Fibroblast of lung (primary cell): ENCODE measurements at regions not wholly inside any gene's neighbourhood (a gene's known extent, or its start where the extent isn't known, plus 50 kb on each side); places are given as distances from the start of the nearest gene placed in this dataset.

Experiments
- EZH2 ChIP-seq: IDR thresholded peaks from 2 replicates; pipeline ENCODE4 v1.5.1; 2012; ENCODE audit warnings: low read length, control low read depth, mild to moderate bottlenecking; ENCODE audit errors: missing control alignments
- TF ChIP-seq, protein P1 (sequence below), 2 donors: IDR thresholded peaks in 1 of 2; conservative IDR thresholded peaks in 1 of 2; 1 replicate in 1 of 2; 2 replicates in 1 of 2; pipeline ENCODE4 v1.5.1; 2011 to 2012; ENCODE audit warnings: low read length in 2 of 2, control low read depth in 1 of 2, inconsistent platforms in 1 of 2, low read depth in 1 of 2, mild to moderate bottlenecking in 1 of 2

DNA sequence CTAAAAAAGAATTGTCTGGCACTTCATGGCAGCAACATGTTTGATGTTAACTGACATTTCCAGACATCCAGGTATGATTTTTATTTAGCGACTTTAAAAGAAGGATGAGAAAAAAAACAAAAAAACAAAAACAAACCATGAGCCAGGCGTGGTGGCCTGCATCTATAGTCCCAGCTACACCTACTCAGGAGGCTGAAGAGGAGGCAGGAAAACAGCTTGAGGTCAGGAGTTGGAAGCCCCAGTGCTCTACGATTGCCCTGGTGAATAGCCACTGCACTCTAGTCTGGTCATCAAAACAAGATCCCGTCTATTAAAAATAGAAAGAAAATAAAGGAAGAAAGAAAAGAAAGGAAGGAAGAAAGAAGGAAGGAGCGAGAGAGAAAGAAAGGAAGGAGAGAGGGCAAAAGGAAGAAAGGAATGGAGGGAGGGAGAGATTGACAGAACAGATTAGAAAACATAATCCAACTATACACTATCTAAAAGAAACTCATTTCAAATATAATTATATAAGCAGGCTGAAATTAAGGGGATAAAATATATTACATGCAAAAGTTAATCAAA, 141.6 kb downstream of the TRIM27 start:
- TF ChIP-seq, protein P1, sequence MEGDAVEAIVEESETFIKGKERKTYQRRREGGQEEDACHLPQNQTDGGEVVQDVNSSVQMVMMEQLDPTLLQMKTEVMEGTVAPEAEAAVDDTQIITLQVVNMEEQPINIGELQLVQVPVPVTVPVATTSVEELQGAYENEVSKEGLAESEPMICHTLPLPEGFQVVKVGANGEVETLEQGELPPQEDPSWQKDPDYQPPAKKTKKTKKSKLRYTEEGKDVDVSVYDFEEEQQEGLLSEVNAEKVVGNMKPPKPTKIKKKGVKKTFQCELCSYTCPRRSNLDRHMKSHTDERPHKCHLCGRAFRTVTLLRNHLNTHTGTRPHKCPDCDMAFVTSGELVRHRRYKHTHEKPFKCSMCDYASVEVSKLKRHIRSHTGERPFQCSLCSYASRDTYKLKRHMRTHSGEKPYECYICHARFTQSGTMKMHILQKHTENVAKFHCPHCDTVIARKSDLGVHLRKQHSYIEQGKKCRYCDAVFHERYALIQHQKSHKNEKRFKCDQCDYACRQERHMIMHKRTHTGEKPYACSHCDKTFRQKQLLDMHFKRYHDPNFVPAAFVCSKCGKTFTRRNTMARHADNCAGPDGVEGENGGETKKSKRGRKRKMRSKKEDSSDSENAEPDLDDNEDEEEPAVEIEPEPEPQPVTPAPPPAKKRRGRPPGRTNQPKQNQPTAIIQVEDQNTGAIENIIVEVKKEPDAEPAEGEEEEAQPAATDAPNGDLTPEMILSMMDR (conservative IDR thresholded peaks at IDR 0.05 in 1 of 2, IDR thresholded peaks at IDR 0.05 in 1 of 2; ENCODE audit: low read depth in 1 of 2, low read length in 2 of 2) = no peak
- no peak for TF ChIP-seq EZH2
